ENCODE measurements at regions not wholly inside any gene's neighbourhood (a gene's known extent, or its start where the extent isn't known, plus 50 kb on each side); places are given as distances from the start of the nearest gene placed in this dataset.

GRCh38 chr12:46473634-46474329, 101.2 kb upstream of the SLC38A2 start:
- H3K27ac ChIP-seq, result peak overlapping the region; percentile 58; the same call in 1 of the 2 replicates
- TF ChIP-seq CTCF (conservative IDR thresholded peaks at IDR 0.05) (no peak), ZFX (IDR thresholded peaks at IDR 0.05) (no peak)

- no peak for TF ChIP-seq ZFX (IDR thresholded peaks at IDR 0.05)
- TF ChIP-seq CTCF (conservative IDR thresholded peaks at IDR 0.05), result no peak
- peak overlapping the region; percentile 58; the same call in 1 of the 2 replicates for H3K27ac ChIP-seq
Measured at GRCh38 chr12:46472893-46473633, 100.5 kb upstream of the SLC38A2 start.

GRCh38 chr12:46472144-46472705, 99.7 kb upstream of the SLC38A2 start:
- H3K27ac ChIP-seq, result peak overlapping the region; percentile 13; the same call in 1 of the 2 replicates
- TF ChIP-seq CTCF (conservative IDR thresholded peaks at IDR 0.05), result no peak
- no peak for TF ChIP-seq ZFX (IDR thresholded peaks at IDR 0.05)

GRCh38 chr12:46471404-46471803, 98.8 kb upstream of the SLC38A2 start:
- H3K27ac ChIP-seq, result no peak overlapping the region

GRCh38 chr12:46470975-46471374, 98.4 kb upstream of the SLC38A2 start:
- H3K27ac ChIP-seq, result no peak overlapping the region
- TF ChIP-seq CTCF (conservative IDR thresholded peaks at IDR 0.05) (no peak), ZFX (IDR thresholded peaks at IDR 0.05) (no peak)

More at GRCh38 chr12:46471404-46471803, 98.8 kb upstream of the SLC38A2 start:
- TF ChIP-seq ZFX (IDR thresholded peaks at IDR 0.05) (no peak), CTCF (conservative IDR thresholded peaks at IDR 0.05) (no peak)

- H3K27ac ChIP-seq, result no peak overlapping the region
- TF ChIP-seq CTCF (conservative IDR thresholded peaks at IDR 0.05) (no peak), ZFX (IDR thresholded peaks at IDR 0.05) (no peak)
Measured at GRCh38 chr12:46470036-46470627, 97.6 kb upstream of the SLC38A2 start.

All from C4-2B (cell line).